Psoas muscle (tissue), 7 donors: ENCODE measurements at regions not wholly inside any gene's neighbourhood (a gene's known extent, or its start where the extent isn't known, plus 50 kb on each side); places are given as distances from the start of the nearest gene placed in this dataset.

Source experiments
- ATAC-seq, 4 donors: fragments of 200-7000 bp; cut with Tn5 transposase; one replicate each; pipeline ENCODE4 v1.9.1; 2020; ENCODE audit warnings: moderate library complexity in 3 of 4, mild to moderate bottlenecking in 2 of 4
- DNase-seq, 2 donors: peaks; one replicate each; pipeline ENCODE4 v3.0.0-alpha.2; 2020
- H3K27ac ChIP-seq: fragments of 200-600 bp; one replicate; pipeline ENCODE4 v1.8.0; 2022
- H3K27me3 ChIP-seq, 3 donors: fragments of 200-600 bp in 1 of 3; one replicate each; pipeline versions ENCODE4 v1.6.1 to v1.8.0; 2013 to 2022; ENCODE audit warnings: low read length in 2 of 3, mild to moderate bottlenecking in 2 of 3, moderate library complexity in 1 of 3; ENCODE audit not compliant: insufficient read depth in 3 of 3
- H3K36me3 ChIP-seq, 2 donors: fragments of 200-600 bp in 1 of 2; one replicate each; pipeline versions ENCODE4 v1.6.1 to v1.8.0; 2013 to 2022; ENCODE audit warnings: low read depth in 1 of 2, mild to moderate bottlenecking in 1 of 2, moderate library complexity in 1 of 2; ENCODE audit not compliant: insufficient read depth in 1 of 2
- H3K4me1 ChIP-seq: fragments of 200-600 bp; one replicate; pipeline ENCODE4 v1.8.0; 2022
- H3K4me3 ChIP-seq: fragments of 200-600 bp; one replicate; pipeline ENCODE4 v1.8.0; 2022; ENCODE audit warnings: mild to moderate bottlenecking
- H3K9me3 ChIP-seq: fragments of 200-600 bp; one replicate; pipeline ENCODE4 v1.8.0; 2022
- CTCF ChIP-seq: fragments of 200-600 bp; IDR thresholded peaks from one replicate; pipeline ENCODE4 v1.8.0; 2022; ENCODE audit warnings: antibody characterized with exemption
- WGBS, 3 donors: extraction: QIAGEN DNeasy Blood & Tissue Kit; methylation state at CpG; one replicate each; pipeline versions ENCODE4 v1.1.6 to v1.1.7; 2013; 5-methylcytosine and 5-hydroxymethylcytosine counted together
- intact Hi-C, 2 donors: fragments of 100-400 bp; cut with DNase I; formaldehyde crosslinking; loops; one replicate each; pipeline versions ENCODE4 v1.11.0 to v1.14.2; 2022
- donor health status: healthy with polysubstance abuse.
- donor health status: DM: no; HTN: no; CAD: no; lungs with moderate emphysema.
- donor health status: Bipolar disorder and iron deficiency.
- donor health status: healthy.
- donor health status: DM: yes; HTN: yes; CAD: no.
- donor health status: DM: no; HTN: no; CAD: no.
- donor health status: DM: yes; HTN: yes; CAD: no.

DNA sequence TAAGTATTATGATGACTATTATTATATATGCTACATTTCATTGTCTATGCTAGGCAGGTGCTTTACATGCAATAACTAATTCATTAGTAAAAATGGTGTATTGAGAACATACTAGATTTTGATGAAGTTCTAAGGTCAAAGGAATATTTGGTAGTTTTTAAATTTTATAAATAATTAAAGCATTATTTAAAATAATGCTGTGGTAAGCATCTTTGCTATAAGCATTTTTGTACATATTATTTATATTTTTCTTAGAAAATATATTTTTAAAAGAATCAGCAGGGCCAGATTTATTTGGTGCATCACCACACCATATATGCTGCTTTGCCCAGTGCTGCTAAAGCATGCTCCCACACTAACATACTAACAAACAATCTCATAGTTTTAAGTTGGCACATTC, 517.9 kb downstream of the C6orf118 start:
- no peaks in the 10 kb centered on the region for H3K27me3 ChIP-seq
- no peaks in the 10 kb centered on the region for H3K9me3 ChIP-seq
- H3K36me3 ChIP-seq = no peaks in the 10 kb centered on the region
- no peak for TF ChIP-seq CTCF
- DNase-seq = no peak
- intact Hi-C loops = no loop called here
- no peak overlapping the region for H3K27ac ChIP-seq
- H3K4me1 ChIP-seq = no peaks in the 10 kb centered on the region
- ATAC-seq = no peak
- H3K4me3 ChIP-seq = no peak overlapping the region

DNA sequence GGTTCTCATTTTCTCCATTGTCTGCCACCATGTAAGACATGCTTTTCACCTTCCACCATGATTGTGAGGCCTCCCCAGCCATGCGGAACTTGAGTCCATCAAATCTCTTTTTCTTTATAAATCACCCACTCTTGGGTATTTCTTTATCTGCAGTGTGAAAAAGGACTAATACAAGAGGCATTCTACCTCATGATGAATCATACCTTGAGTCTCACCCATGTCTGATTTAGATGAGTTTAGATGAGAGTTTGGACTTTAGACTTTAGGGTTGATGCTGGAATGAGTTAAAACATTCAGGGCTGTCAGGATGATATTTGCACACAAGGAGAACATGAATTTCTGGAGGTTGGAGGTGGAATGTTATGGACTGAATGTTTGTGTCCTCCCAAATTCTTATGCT, 545.6 kb downstream of the C6orf118 start:
- Histone ChIP-seq H3K9me3 (no peaks in the 10 kb centered on the region), H3K4me3 (no peak overlapping the region), H3K36me3 (no peaks in the 10 kb centered on the region), H3K27me3 (peaks cover 0 to 2% (median 0%) of the 10 kb centered on the region in 3 donors), H3K27ac (no peak overlapping the region), H3K4me1 (no peaks in the 10 kb centered on the region)
- no peak for TF ChIP-seq CTCF
- intact Hi-C loops = no loop called here
- DNase-seq (no peak), ATAC-seq (no peak)
- 94 to 99% (median 94%) methylated on average over 1 of the region's 1 CpG for WGBS, 3 donors

DNA sequence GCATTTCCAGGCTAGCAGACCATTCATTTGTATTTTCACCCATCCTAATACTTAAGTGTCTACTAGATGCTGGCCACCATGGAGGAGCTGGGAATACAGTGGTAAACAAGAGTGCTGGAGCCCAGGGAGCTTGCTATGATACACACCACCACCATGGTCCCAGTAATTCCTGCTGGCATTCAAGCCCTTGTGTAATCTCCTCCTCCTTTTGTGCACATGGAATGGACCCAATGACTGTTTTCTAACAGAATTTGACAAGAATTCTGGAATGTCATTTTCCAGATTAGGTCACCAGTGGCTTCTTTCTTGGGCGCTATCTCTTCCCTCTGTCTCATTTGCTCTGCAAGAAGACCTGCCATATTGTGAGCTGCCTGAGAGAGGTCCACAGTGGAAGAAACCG, 552.0 kb downstream of the C6orf118 start:
- ATAC-seq (no peak), DNase-seq (no peak)
- Histone ChIP-seq H3K27me3 (no peaks in the 10 kb centered on the region), H3K36me3 (no peaks in the 10 kb centered on the region), H3K4me3 (no peak overlapping the region), H3K9me3 (no peaks in the 10 kb centered on the region), H3K27ac (no peak overlapping the region), H3K4me1 (no peaks in the 10 kb centered on the region)
- no peak for TF ChIP-seq CTCF
- 85 to 94% (median 89%) methylated on average over 2 of the region's 2 CpGs for WGBS, 3 donors
- intact Hi-C loops = no loop called here

- intact Hi-C loops = no loop called here
- 69 to 79% (median 74%) methylated on average over 8 of the region's 8 CpGs for WGBS, 3 donors
These were observed 552.7 kb downstream of the C6orf118 start for GRCh38 chr6:164756723-164757122.

More at GRCh38 chr6:164756723-164757122, 552.7 kb downstream of the C6orf118 start:
- H3K36me3 ChIP-seq = no peaks in the 10 kb centered on the region
- no peaks in the 10 kb centered on the region for H3K9me3 ChIP-seq
- H3K4me3 ChIP-seq = no peak overlapping the region
- H3K27me3 ChIP-seq = no peaks in the 10 kb centered on the region
- H3K27ac ChIP-seq = no peak overlapping the region
- ATAC-seq (no peak), DNase-seq (no peak)
- no peaks in the 10 kb centered on the region for H3K4me1 ChIP-seq
- no peak for TF ChIP-seq CTCF
